ENCODE measurements at regions not wholly inside any gene's neighbourhood (a gene's known extent, or its start where the extent isn't known, plus 50 kb on each side); places are given as distances from the start of the nearest gene placed in this dataset.

GRCh38 chr4:35229021-35229420 is 1015.3 kb downstream of the ARAP2 start:
- H3K9me3 ChIP-seq: no peaks in the 10 kb centered on the region
- TF ChIP-seq POLR2A (IDR thresholded peaks at IDR 0.05; ENCODE audit: low read depth) (no peak), POLR2AphosphoS5 (IDR thresholded peaks at IDR 0.05) (no peak), CTCF (IDR thresholded peaks at IDR 0.05) (no peak), EP300 (IDR thresholded peaks at IDR 0.05) (no peak)

DNA sequence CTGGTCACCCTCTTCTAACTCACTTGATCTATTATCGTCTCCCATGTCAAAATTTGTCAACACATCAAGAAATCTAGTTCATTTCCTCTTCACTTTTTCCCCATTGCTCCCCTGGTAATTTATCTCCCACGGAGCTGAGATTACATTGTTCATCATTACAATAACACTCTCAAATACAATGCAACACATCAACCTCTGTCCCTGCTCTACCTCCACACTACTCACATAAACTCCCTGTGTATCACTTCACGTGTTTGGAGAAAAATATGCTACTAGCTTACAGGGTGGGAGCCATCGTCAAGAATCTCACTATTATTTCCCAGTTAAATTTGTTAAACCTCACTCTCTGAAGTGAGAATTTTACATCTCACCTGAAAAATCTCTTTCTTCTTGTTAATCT is 1006.4 kb downstream of the ARAP2 start:
- DNase-seq (ENCODE audit: extremely low spot score): no peak
- Histone ChIP-seq H3K9me3 (peaks cover 0 to 7% (median 4%) of the 10 kb centered on the region in 4 donors), H3K27me3 (no peaks in the 10 kb centered on the region), H3K36me3 (no peaks in the 10 kb centered on the region), H3K4me1 (no peaks in the 10 kb centered on the region), H3K4me3 (no peak overlapping the region), H3K27ac (replicated peaks in 1 of 4) (no peak overlapping the region)
- TF ChIP-seq POLR2AphosphoS5 (IDR thresholded peaks at IDR 0.05) (no peak), EP300 (IDR thresholded peaks at IDR 0.05) (no peak), CTCF (IDR thresholded peaks at IDR 0.05) (no peak), POLR2A (IDR thresholded peaks at IDR 0.05; ENCODE audit: low read depth) (no peak)
- 45% methylated on average over 4 of the region's 4 CpGs for WGBS
- intact Hi-C loops (cut with DNase I): no loop called here

More at GRCh38 chr4:35229021-35229420, 1015.3 kb downstream of the ARAP2 start:
- no peak overlapping the region for H3K4me3 ChIP-seq
- WGBS: 71% methylated on average over 2 of the region's 2 CpGs
- no peak for DNase-seq (ENCODE audit: extremely low spot score)
- no peaks in the 10 kb centered on the region for H3K36me3 ChIP-seq
- intact Hi-C loops (cut with DNase I): no loop called here
- no peak overlapping the region for H3K27ac ChIP-seq (replicated peaks in 1 of 4)
- no peaks in the 10 kb centered on the region for H3K27me3 ChIP-seq
- no peaks in the 10 kb centered on the region for H3K4me1 ChIP-seq

DNA sequence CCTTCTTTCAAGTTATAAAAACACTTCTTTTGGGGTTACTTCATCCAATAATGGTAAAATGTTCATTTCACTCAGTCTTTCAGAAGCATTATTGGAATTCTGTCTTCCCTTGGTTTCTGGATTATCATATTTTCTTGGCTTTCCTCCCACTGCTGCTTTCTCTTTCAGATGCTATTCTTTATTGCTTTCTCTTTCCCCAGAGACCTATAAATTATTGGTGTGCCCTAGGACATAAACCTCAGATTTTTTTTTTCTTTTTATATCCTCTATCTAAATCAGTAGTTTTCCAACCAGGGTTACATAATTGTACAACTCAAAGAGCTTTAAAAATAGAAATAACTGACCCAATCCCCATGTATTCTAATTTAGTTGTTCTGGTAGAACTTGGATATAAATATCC is 1005.5 kb downstream of the ARAP2 start:
- peaks cover 0 to 7% (median 4%) of the 10 kb centered on the region in 4 donors for H3K9me3 ChIP-seq
- no peaks in the 10 kb centered on the region for H3K4me1 ChIP-seq
- no peak for DNase-seq (ENCODE audit: extremely low spot score)
- no peak overlapping the region for H3K27ac ChIP-seq (replicated peaks in 1 of 4)
- no peak overlapping the region for H3K4me3 ChIP-seq
- no peaks in the 10 kb centered on the region for H3K36me3 ChIP-seq
- no peaks in the 10 kb centered on the region for H3K27me3 ChIP-seq
- no peak for TF ChIP-seq CTCF (IDR thresholded peaks at IDR 0.05)
- no peak for TF ChIP-seq POLR2A (IDR thresholded peaks at IDR 0.05; ENCODE audit: low read depth)
- intact Hi-C loops (cut with DNase I): no loop called here

DNA sequence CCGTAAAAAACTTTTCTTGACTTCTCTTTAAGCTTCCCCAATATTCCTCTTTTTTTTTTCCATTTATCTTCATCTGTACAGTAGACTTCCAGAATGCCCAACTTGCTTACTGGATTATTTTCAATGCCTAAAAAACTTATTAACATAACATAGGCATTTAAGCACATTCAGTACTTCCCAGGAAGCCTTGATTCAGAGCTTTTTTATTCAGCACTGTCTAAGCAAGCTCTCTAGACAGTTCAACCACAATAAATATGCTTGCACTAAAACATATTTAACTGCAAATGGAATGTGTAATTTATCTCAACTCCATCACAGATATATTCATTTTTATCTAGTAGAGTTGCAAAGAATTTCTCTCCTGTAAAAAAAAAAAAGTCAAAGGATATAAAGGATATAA is 997.8 kb downstream of the ARAP2 start:
- H3K27ac ChIP-seq (replicated peaks in 1 of 4): no peak overlapping the region
- H3K4me3 ChIP-seq: no peak overlapping the region
- peaks cover 0 to 1% (median under 1%) of the 10 kb centered on the region in 4 donors for H3K9me3 ChIP-seq
- no peak for DNase-seq (ENCODE audit: extremely low spot score)
- H3K4me1 ChIP-seq: no peaks in the 10 kb centered on the region
- no peak for TF ChIP-seq POLR2A (IDR thresholded peaks at IDR 0.05; ENCODE audit: low read depth)
- TF ChIP-seq CTCF (IDR thresholded peaks at IDR 0.05): no peak
- no peak for TF ChIP-seq EP300 (IDR thresholded peaks at IDR 0.05)
- TF ChIP-seq POLR2AphosphoS5 (IDR thresholded peaks at IDR 0.05): no peak
- H3K36me3 ChIP-seq: no peaks in the 10 kb centered on the region
- no peaks in the 10 kb centered on the region for H3K27me3 ChIP-seq
- intact Hi-C loops (cut with DNase I): no loop called here
- 100% methylated on average over 1 of the region's 1 CpG for WGBS

DNA sequence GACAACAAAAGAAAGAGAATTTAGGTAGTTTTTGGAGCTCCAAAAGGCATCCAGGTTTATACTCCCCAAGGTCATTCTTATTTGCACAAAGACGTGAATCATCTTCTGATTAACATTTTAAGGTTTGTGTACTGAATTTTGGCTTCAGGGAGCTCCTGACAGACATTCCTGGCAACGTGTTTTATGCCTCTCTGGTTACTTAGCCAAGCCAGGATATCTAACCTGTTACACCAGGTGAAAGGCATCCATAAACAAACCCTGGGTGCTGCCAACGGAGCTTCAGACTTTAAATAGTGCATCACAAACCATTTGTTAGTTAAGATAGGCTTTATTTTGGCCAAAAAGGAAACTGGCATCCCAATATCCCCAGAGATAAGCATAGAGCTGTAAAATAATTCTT is 997.3 kb downstream of the ARAP2 start:
- Histone ChIP-seq H3K36me3 (no peaks in the 10 kb centered on the region), H3K4me3 (no peak overlapping the region), H3K27ac (replicated peaks in 1 of 4) (no peak overlapping the region), H3K27me3 (no peaks in the 10 kb centered on the region), H3K9me3 (no peaks in the 10 kb centered on the region), H3K4me1 (no peaks in the 10 kb centered on the region)
- intact Hi-C loops (cut with DNase I): no loop called here
- no peak for DNase-seq (ENCODE audit: extremely low spot score)
- WGBS: 33% methylated on average over 3 of the region's 3 CpGs
- TF ChIP-seq CTCF (IDR thresholded peaks at IDR 0.05): no peak
